Parathyroid adenoma (tissue), 2 donors: ENCODE measurements at regions not wholly inside any gene's neighbourhood (a gene's known extent, or its start where the extent isn't known, plus 50 kb on each side); places are given as distances from the start of the nearest gene placed in this dataset.

Source experiments
- H2AFZ ChIP-seq: fragments of 300-600 bp; sonication (generic); one replicate; pipeline ENCODE4 v1.7.0; 2017; ENCODE audit warnings: antibody characterized with exemption, mild to moderate bottlenecking
- H3K27ac ChIP-seq: fragments of 300-600 bp; sonication (generic); one replicate; pipeline ENCODE4 v1.7.0; 2017
- H3K27me3 ChIP-seq: fragments of 300-600 bp; sonication (generic); one replicate; pipeline ENCODE4 v1.7.0; 2017; ENCODE audit warnings: low read length; ENCODE audit not compliant: control insufficient read depth, insufficient read depth
- H3K36me3 ChIP-seq: fragments of 300-600 bp; sonication (generic); one replicate; pipeline ENCODE4 v1.7.0; 2017; ENCODE audit warnings: low read length; ENCODE audit not compliant: control insufficient read depth, insufficient read depth
- H3K4me1 ChIP-seq: fragments of 300-600 bp; sonication (generic); one replicate; pipeline ENCODE4 v1.7.0; 2017; ENCODE audit warnings: control low read depth
- H3K4me2 ChIP-seq: fragments of 300-600 bp; sonication (generic); one replicate; pipeline ENCODE4 v1.7.0; 2017; ENCODE audit warnings: low read length
- H3K4me3 ChIP-seq: fragments of 300-600 bp; sonication (generic); one replicate; pipeline ENCODE4 v1.7.0; 2017; ENCODE audit warnings: low read depth, low read length
- H3K79me2 ChIP-seq: fragments of 300-600 bp; sonication (generic); one replicate; pipeline ENCODE4 v1.7.0; 2017; ENCODE audit warnings: control low read depth
- H3K9ac ChIP-seq: fragments of 300-600 bp; sonication (generic); one replicate; pipeline ENCODE4 v1.7.0; 2017; ENCODE audit warnings: mild to moderate bottlenecking
- H3K9me3 ChIP-seq: fragments of 300-600 bp; sonication (generic); one replicate; pipeline ENCODE4 v1.7.0; 2017; ENCODE audit warnings: low read length; ENCODE audit not compliant: control insufficient read depth
- CTCF ChIP-seq: fragments of 300-600 bp; sonication (generic); IDR thresholded peaks from one replicate; pipeline ENCODE4 v1.7.0; 2017; ENCODE audit warnings: antibody characterized with exemption, mild to moderate bottlenecking
- donor health status: primary hyperparathyroidism.

GRCh38 chr9:33742519-33742918 is 52.8 kb upstream of the PRSS3 start:
- no peak overlapping the region for H3K4me2 ChIP-seq
- no peak overlapping the region for H3K9ac ChIP-seq
- no peaks in the 10 kb centered on the region for H3K4me1 ChIP-seq
- H3K9me3 ChIP-seq, result no peaks in the 10 kb centered on the region
- H3K4me3 ChIP-seq, result no peak overlapping the region
- H2AFZ ChIP-seq, result no peak overlapping the region
- H3K79me2 ChIP-seq, result no peaks in the 10 kb centered on the region
- no peaks in the 10 kb centered on the region for H3K27me3 ChIP-seq
- no peaks in the 10 kb centered on the region for H3K36me3 ChIP-seq
- no peak overlapping the region for H3K27ac ChIP-seq
- TF ChIP-seq CTCF, result no peak
